K562 (cell line): ENCODE measurements at regions not wholly inside any gene's neighbourhood (a gene's known extent, or its start where the extent isn't known, plus 50 kb on each side); places are given as distances from the start of the nearest gene placed in this dataset.

ENCODE experiments used
- ATAC-seq: fragments of 200-7000 bp; cut with Tn5 transposase; 3 replicates; pipeline ENCODE4 v1.9.1; 2020; ENCODE audit warnings: moderate library complexity
- BruUV-seq: library from RNA; stranded (reverse); fragments of 400-500 nt; replicated peaks from 2 replicates; lab custom pipeline; 2021; lab: Mats Ljungman, UMichigan
- CTCF ChIA-PET: fragments of 300-600 bp; formaldehyde crosslinking; extraction: SDS; loops from one replicate; lab custom pipeline; 2021; ENCODE audit warnings: low intra/inter-chr PET ratio; lab: Yijun Ruan, JAX
- POLR2A ChIA-PET: fragments of 300-600, 350-650 bp; sonication (Branson Sonifier 250); formaldehyde crosslinking; extraction: SDS; loops from one replicate; lab custom pipeline; 2021; ENCODE audit warnings: antibody characterized with exemption, inconsistent platforms; lab: Yijun Ruan, JAX
- DNase-seq, 4 experiments: peaks; one replicate each; pipeline versions ENCODE4 v3.0.0 to v3.0.0-alpha.2; 2011 to 2018; ENCODE audit warnings: low spot score in 3 of 4, mixed read lengths in 3 of 4; ENCODE audit errors: extremely low read depth in 1 of 4
- FAIRE-seq: peaks from 2 replicates; lab custom pipeline; 2011; peaks lifted over from hg19 to GRCh38; lab: Jason Lieb, UNC
- H2AFZ ChIP-seq: 2 replicates; pipeline ENCODE4 v1.6.0; 2011; ENCODE audit warnings: low read depth, low read length, control low read depth, inconsistent platforms
- H3K27ac ChIP-seq: fragments of 200-600 bp; 3 replicates; pipeline ENCODE4 v1.8.0; 2011; ENCODE audit warnings: low read depth, mild to moderate bottlenecking, control low read depth, inconsistent platforms, low read length, moderate library complexity, mixed read lengths; ENCODE audit errors: extremely low read depth
- H3K27me3 ChIP-seq, 2 experiments: fragments of 300-600 bp in 1 of 2; 2 replicates in 1 of 2; 3 replicates in 1 of 2; pipeline versions ENCODE4 v1.6.0 to v1.8.0; 2011; ENCODE audit warnings: inconsistent platforms in 2 of 2, low read length in 2 of 2, mild to moderate bottlenecking in 1 of 2, mixed read lengths in 1 of 2, moderate library complexity in 1 of 2; ENCODE audit not compliant: control insufficient read depth in 2 of 2, insufficient read depth in 2 of 2
- H3K36me3 ChIP-seq: fragments of 300-600 bp; 3 replicates; pipeline ENCODE4 v1.8.0; 2011; ENCODE audit warnings: mild to moderate bottlenecking, low read length, inconsistent platforms; ENCODE audit not compliant: control insufficient read depth, insufficient read depth
- H3K4me1 ChIP-seq, 2 experiments: fragments of 200-600 bp in 1 of 2; replicated peaks in 1 of 2; 2 replicates in 1 of 2; 3 replicates in 1 of 2; pipeline versions ENCODE4 v1.5.1 to v1.8.0; 2011; ENCODE audit warnings: inconsistent platforms in 2 of 2, low read length in 2 of 2, mild to moderate bottlenecking in 1 of 2, mixed read lengths in 1 of 2, moderate library complexity in 1 of 2; ENCODE audit not compliant: control insufficient read depth in 2 of 2, insufficient read depth in 2 of 2
- H3K4me2 ChIP-seq: 2 replicates; pipeline ENCODE4 v1.6.1; 2011; ENCODE audit warnings: low read length, control low read depth, inconsistent platforms, mixed read lengths; ENCODE audit not compliant: insufficient read depth
- H3K4me3 ChIP-seq: fragments of 200-600 bp; sonication (generic), shearing (Covaris generic); 2 replicates; pipeline ENCODE4 v1.5.1; 2016; ENCODE audit warnings: control low read depth, inconsistent platforms
- H3K79me2 ChIP-seq: fragments of 200-600 bp; 3 replicates; pipeline ENCODE4 v1.8.0; 2011; ENCODE audit warnings: low read length, inconsistent platforms; ENCODE audit not compliant: control insufficient read depth, insufficient read depth
- H3K9ac ChIP-seq, 2 experiments: 2 replicates each; pipeline versions ENCODE4 v1.6.0 to v1.6.1; 2011; ENCODE audit warnings: low read depth in 2 of 2, low read length in 2 of 2, control low read depth in 1 of 2, inconsistent platforms in 1 of 2, mild to moderate bottlenecking in 1 of 2, mixed read lengths in 1 of 2; ENCODE audit not compliant: insufficient read depth in 1 of 2
- H3K9me1 ChIP-seq: one replicate; pipeline ENCODE4 v1.6.0; 2011; ENCODE audit warnings: inconsistent platforms, mild to moderate bottlenecking, low read length, moderate library complexity; ENCODE audit not compliant: control insufficient read depth, insufficient read depth
- H3K9me3 ChIP-seq: replicated peaks from 2 replicates; pipeline ENCODE4 v1.5.1; 2011; ENCODE audit warnings: low read depth, low read length, inconsistent platforms; ENCODE audit not compliant: control insufficient read depth, insufficient read depth
- H4K20me1 ChIP-seq: replicated peaks from 2 replicates; pipeline ENCODE4 v1.6.1; 2011; ENCODE audit warnings: low read length, inconsistent platforms, mixed read lengths; ENCODE audit not compliant: control insufficient read depth, insufficient read depth
- C11orf30 ChIP-seq: fragments of 450-650 bp; IDR thresholded peaks from 2 replicates; pipeline ENCODE4 v1.6.1; 2016; ENCODE audit warnings: low read depth, mild to moderate bottlenecking
- JUND ChIP-seq, 2 experiments: IDR thresholded peaks; 2 replicates in 1 of 2; 3 replicates in 1 of 2; pipeline ENCODE4 v1.6.1; 2011; ENCODE audit warnings: borderline replicate concordance in 2 of 2, low read depth in 2 of 2, low read length in 2 of 2, improper control_type of control experiment in 1 of 2, missing biosample characterization in 1 of 2, missing genetic modification characterization in 1 of 2, missing genetic modification reagents in 1 of 2
- MAFG ChIP-seq: fragments of 450-650 bp; conservative IDR thresholded peaks from 2 replicates; pipeline ENCODE4 v1.6.1; 2016; ENCODE audit warnings: missing genetic modification characterization, missing compliant biosample characterization
- TRIM24 ChIP-seq, 2 experiments: fragments of 450-650 bp; IDR thresholded peaks; 2 replicates each; pipeline ENCODE4 v1.6.1; 2016
- ZNF316 ChIP-seq: fragments of 450-650 bp; IDR thresholded peaks from 2 replicates; pipeline ENCODE4 v1.6.1; 2016
- WGBS: fragments of 100-300 bp; shearing (Covaris generic); methylation state at CpG from one replicate; pipeline ENCODE4 v1.1.6; 2016; ENCODE audit warnings: low coverage, mixed read lengths; ENCODE audit not compliant: insufficient coverage; ENCODE audit errors: missing lambda C conversion rate; 5-methylcytosine and 5-hydroxymethylcytosine counted together
- in situ Hi-C: fragments of 300-500 bp; cut with MboI; formaldehyde crosslinking; loops from 4 replicates; pipeline ENCODE4 v1.15.0; 2018; ENCODE audit warnings: inconsistent platforms, mixed read lengths
- intact Hi-C: fragments of 100-400 bp; cut with micrococcal nuclease; formaldehyde crosslinking; loops from 2 replicates; pipeline ENCODE4 v1.14.2; 2022

- TF ChIP-seq JUND (IDR thresholded peaks at IDR 0.05; ENCODE audit: borderline replicate concordance, low read depth, low read length) = peak; percentile 48; the same call in 1 of the 2 replicates
- TF ChIP-seq JUND (tag; IDR thresholded peaks at IDR 0.05; ENCODE audit: borderline replicate concordance, low read depth, low read length) = peak; percentile 23; the same call in 1 of the 3 replicates
These were observed 417.2 kb upstream of the XYLT1 start (continued) for GRCh38 chr16:17887963-17888362.

- in situ Hi-C loops (no loop called here), intact Hi-C loops (no loop called here)
- WGBS = 11% methylated on average over 7 of the region's 7 CpGs
- ChIA-PET POLR2A (no interaction called here), CTCF (no interaction called here)
- no peak for ATAC-seq
- no peak overlapping the region for H3K4me3 ChIP-seq
- no peak overlapping the region for H2AFZ ChIP-seq
- H3K9ac ChIP-seq = no peak overlapping the region
- no peak for DNase-seq
- TF ChIP-seq MAFG (peak; percentile 30; the same call in 1 of the 2 replicates), C11orf30 (peak; percentile 29; the same call in 1 of the 2 replicates), TRIM24 (IDR thresholded peaks at IDR 0.05) (no peak), ZNF316 (peak; percentile 58)
- no peak overlapping the region for H3K27ac ChIP-seq
- no peaks in the 10 kb centered on the region; the same call in 1 of the 2 replicates for H3K9me3 ChIP-seq
- no peak for FAIRE-seq
- BruUV-seq = no TSS peak
- H3K4me2 ChIP-seq = no peak overlapping the region
- no peaks in the 10 kb centered on the region for H4K20me1 ChIP-seq
- no peaks in the 10 kb centered on the region for H3K27me3 ChIP-seq
- H3K9me1 ChIP-seq = no peaks in the 10 kb centered on the region
- H3K36me3 ChIP-seq = no peaks in the 10 kb centered on the region
- no peaks in the 10 kb centered on the region for H3K79me2 ChIP-seq
- H3K4me1 ChIP-seq = no peaks in the 10 kb centered on the region
These were observed 415.0 kb upstream of the XYLT1 start for GRCh38 chr16:17885659-17886207.
